A673 (cell line): ENCODE measurements at regions not wholly inside any gene's neighbourhood (a gene's known extent, or its start where the extent isn't known, plus 50 kb on each side); places are given as distances from the start of the nearest gene placed in this dataset.

Experiments
- CTCF ChIP-seq: fragments of 300-800, 200-600 bp; sonication (generic); conservative IDR thresholded peaks from 2 replicates; pipeline ENCODE4 v1.5.1; 2017; ENCODE audit warnings: low read depth, mild to moderate bottlenecking, antibody characterized with exemption, low read length, moderate library complexity, mixed read lengths
- EZH2 ChIP-seq: fragments of 200-600 bp; sonication (generic); IDR thresholded peaks from 2 replicates; pipeline ENCODE4 v1.6.1; 2017; ENCODE audit warnings: borderline replicate concordance, low read depth, mild to moderate bottlenecking, mixed read lengths, antibody characterized with exemption, low read length; ENCODE audit not compliant: poor library complexity, severe bottlenecking

- TF ChIP-seq CTCF (no peak), EZH2 (no peak)
Measured at GRCh38 chr16:59328961-59329360, 594.8 kb upstream of the GOT2 start.
